ENCODE measurements at regions not wholly inside any gene's neighbourhood (a gene's known extent, or its start where the extent isn't known, plus 50 kb on each side); places are given as distances from the start of the nearest gene placed in this dataset.

DNA sequence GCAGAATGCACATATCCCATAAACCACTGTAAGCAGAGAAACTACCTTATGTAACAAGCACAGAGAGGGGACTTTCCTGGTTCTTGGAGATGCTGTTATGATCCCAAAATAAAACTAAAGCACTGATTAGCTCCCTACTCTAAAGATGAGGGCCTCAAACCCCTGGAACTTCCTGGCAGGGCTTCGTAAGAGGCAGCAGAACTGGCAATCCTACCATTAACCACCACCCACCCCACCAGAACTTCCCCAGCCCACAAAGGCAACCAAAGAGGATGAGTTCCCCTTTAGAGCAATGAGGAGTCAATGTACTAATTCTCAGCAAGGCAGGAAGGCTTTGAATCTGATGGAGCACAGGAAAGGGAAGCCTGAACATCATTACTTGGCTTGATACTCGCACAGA is 436.5 kb upstream of the FRG1 start:
- TF ChIP-seq, protein P1, sequence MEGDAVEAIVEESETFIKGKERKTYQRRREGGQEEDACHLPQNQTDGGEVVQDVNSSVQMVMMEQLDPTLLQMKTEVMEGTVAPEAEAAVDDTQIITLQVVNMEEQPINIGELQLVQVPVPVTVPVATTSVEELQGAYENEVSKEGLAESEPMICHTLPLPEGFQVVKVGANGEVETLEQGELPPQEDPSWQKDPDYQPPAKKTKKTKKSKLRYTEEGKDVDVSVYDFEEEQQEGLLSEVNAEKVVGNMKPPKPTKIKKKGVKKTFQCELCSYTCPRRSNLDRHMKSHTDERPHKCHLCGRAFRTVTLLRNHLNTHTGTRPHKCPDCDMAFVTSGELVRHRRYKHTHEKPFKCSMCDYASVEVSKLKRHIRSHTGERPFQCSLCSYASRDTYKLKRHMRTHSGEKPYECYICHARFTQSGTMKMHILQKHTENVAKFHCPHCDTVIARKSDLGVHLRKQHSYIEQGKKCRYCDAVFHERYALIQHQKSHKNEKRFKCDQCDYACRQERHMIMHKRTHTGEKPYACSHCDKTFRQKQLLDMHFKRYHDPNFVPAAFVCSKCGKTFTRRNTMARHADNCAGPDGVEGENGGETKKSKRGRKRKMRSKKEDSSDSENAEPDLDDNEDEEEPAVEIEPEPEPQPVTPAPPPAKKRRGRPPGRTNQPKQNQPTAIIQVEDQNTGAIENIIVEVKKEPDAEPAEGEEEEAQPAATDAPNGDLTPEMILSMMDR (IDR thresholded peaks at IDR 0.05), result no peak
- TF ChIP-seq POLR2A (IDR thresholded peaks at IDR 0.05) (no peak), EP300 (IDR thresholded peaks at IDR 0.05) (no peak)
